Kidney (tissue), 13 donors: ENCODE measurements at regions not wholly inside any gene's neighbourhood (a gene's known extent, or its start where the extent isn't known, plus 50 kb on each side); places are given as distances from the start of the nearest gene placed in this dataset.

Experiments used
- DNase-seq, 5 donors: peaks; one replicate each; pipeline ENCODE4 v3.0.0-alpha.2; 2013 to 2020
- FAIRE-seq: peaks from 2 replicates; lab custom pipeline; 2012; peaks lifted over from hg19 to GRCh38; lab: Jason Lieb, UNC
- H3K27ac ChIP-seq, 2 donors: one replicate each; pipeline ENCODE4 v1.7.0; 2013; ENCODE audit warnings: low read depth in 2 of 2, low read length in 2 of 2, inconsistent platforms in 1 of 2
- H3K27me3 ChIP-seq: one replicate; pipeline ENCODE4 v1.7.1; 2013; ENCODE audit warnings: low read length, inconsistent platforms; ENCODE audit not compliant: control insufficient read depth, insufficient read depth
- H3K36me3 ChIP-seq, 3 donors: one replicate each; pipeline versions ENCODE4 v1.7.0 to v1.7.1; 2013; ENCODE audit warnings: low read length in 3 of 3, control low read depth in 1 of 3, inconsistent platforms in 1 of 3; ENCODE audit not compliant: insufficient read depth in 3 of 3, control insufficient read depth in 2 of 3
- H3K4me1 ChIP-seq, 3 donors: one replicate each; pipeline versions ENCODE4 v1.7.0 to v1.7.1; 2013; ENCODE audit warnings: low read length in 3 of 3, inconsistent platforms in 1 of 3, low read depth in 1 of 3; ENCODE audit not compliant: control insufficient read depth in 2 of 3, insufficient read depth in 2 of 3
- H3K4me3 ChIP-seq, 3 donors: one replicate each; pipeline versions ENCODE4 v1.7.0 to v1.8.1; 2013; ENCODE audit warnings: low read length in 3 of 3, control low read depth in 1 of 3, inconsistent platforms in 1 of 3
- H3K9ac ChIP-seq, 3 donors: one replicate each; pipeline versions ENCODE4 v1.7.0 to v1.7.1; 2013; ENCODE audit warnings: low read length in 3 of 3, control low read depth in 1 of 3, inconsistent platforms in 1 of 3
- H3K9me3 ChIP-seq, 3 donors: one replicate each; pipeline versions ENCODE4 v1.7.0 to v1.7.1; 2013; ENCODE audit warnings: low read length in 3 of 3, control low read depth in 1 of 3, inconsistent platforms in 1 of 3; ENCODE audit not compliant: control insufficient read depth in 2 of 3, insufficient read depth in 1 of 3
- CTCF ChIP-seq: IDR thresholded peaks from 3 replicates; pipeline ENCODE4 v1.5.1; 2012; ENCODE audit warnings: mild to moderate bottlenecking, moderate library complexity, borderline replicate concordance; ENCODE audit not compliant: insufficient read depth; ENCODE audit errors: extremely low read depth
- intact Hi-C: fragments of 100-400 bp; cut with DNase I; formaldehyde crosslinking; loops from one replicate; pipeline ENCODE4 v1.11.1; 2022
- donor health status: control.
- donor health status: control.
- donor health status: control.
- donor health status: control.
- donor health status: control.
- donor health status: DM: yes; HTN: yes; CAD: no.
- donor health status: Normal renal cell carcinoma (clear cell type).

- intact Hi-C loops, result no loop called here
- FAIRE-seq, result no peak
- H3K9me3 ChIP-seq, result no peaks in the 10 kb centered on the region
- no peaks in the 10 kb centered on the region for H3K4me1 ChIP-seq
- TF ChIP-seq CTCF, result no peak
- no peaks in the 10 kb centered on the region for H3K36me3 ChIP-seq
- H3K9ac ChIP-seq, result no peak overlapping the region
- H3K4me3 ChIP-seq, result no peak overlapping the region
- H3K27ac ChIP-seq, result no peak overlapping the region
- no peak for DNase-seq
- peaks cover 17% of the 10 kb centered on the region for H3K27me3 ChIP-seq
Observed at GRCh38 chr5:2166979-2167377, 284.3 kb upstream of the IRX4 start.

GRCh38 chr5:2166306-2166978 lies 283.7 kb upstream of the IRX4 start:
- no peaks in the 10 kb centered on the region for H3K36me3 ChIP-seq
- FAIRE-seq (no peak), DNase-seq (no peak)
- H3K4me3 ChIP-seq, result no peak overlapping the region
- no peak overlapping the region for H3K27ac ChIP-seq
- TF ChIP-seq CTCF, result no peak
- H3K9me3 ChIP-seq, result no peaks in the 10 kb centered on the region
- no peak overlapping the region for H3K9ac ChIP-seq
- peaks cover 13% of the 10 kb centered on the region for H3K27me3 ChIP-seq
- intact Hi-C loops, result no loop called here
- H3K4me1 ChIP-seq, result no peaks in the 10 kb centered on the region

GRCh38 chr5:2165615-2166305 lies 283.0 kb upstream of the IRX4 start:
- H3K9ac ChIP-seq, result no peak overlapping the region
- intact Hi-C loops, result no loop called here
- no peaks in the 10 kb centered on the region for H3K9me3 ChIP-seq
- no peak for DNase-seq
- no peaks in the 10 kb centered on the region for H3K4me1 ChIP-seq
- H3K27ac ChIP-seq, result no peak overlapping the region
- H3K36me3 ChIP-seq, result no peaks in the 10 kb centered on the region
- H3K4me3 ChIP-seq, result no peak overlapping the region
- no peak for TF ChIP-seq CTCF
- peaks cover 8% of the 10 kb centered on the region for H3K27me3 ChIP-seq
- FAIRE-seq, result no peak
